ENCODE measurements at regions not wholly inside any gene's neighbourhood (a gene's known extent, or its start where the extent isn't known, plus 50 kb on each side); places are given as distances from the start of the nearest gene placed in this dataset.

DNA sequence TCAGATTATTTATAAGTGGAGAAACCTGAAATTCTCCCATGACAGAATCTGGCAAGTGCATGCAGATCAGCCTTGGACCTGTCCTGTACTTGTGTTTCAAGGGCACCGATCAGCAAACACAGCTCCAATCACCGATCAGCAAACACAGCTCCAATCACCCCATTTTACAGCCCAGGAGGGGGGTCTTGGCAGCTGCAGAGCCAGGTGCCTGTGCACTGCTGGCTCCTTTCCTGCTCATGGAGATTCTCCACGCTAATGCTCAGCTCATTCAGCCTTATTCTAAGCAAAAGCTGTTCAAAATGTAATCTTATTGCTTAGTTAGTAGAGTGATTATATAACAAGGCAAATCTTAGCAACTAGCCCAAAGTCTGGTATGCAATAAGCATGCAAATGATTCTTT, 623.1 kb upstream of the HS6ST1 start:
- DNase-seq (ENCODE audit: low spot score) (no peak), ATAC-seq (no peak)
- Mint-ChIP-seq H3K36me3 (no peaks in the 10 kb centered on the region), H3K27ac (no peak overlapping the region), H3K9me3 (peaks cover 24% of the 10 kb centered on the region), H3K27me3 (ENCODE audit: low read depth) (peaks cover 5% of the 10 kb centered on the region), H3K4me3 (no peak overlapping the region), H3K4me1 (no peaks in the 10 kb centered on the region)
- CTCF ChIA-PET, result no interaction called here
- POLR2A ChIA-PET, result no interaction called here
- no peak for TF ChIP-seq ZNF263 (CRISPR knock-in tag; IDR thresholded peaks at IDR 0.05; ENCODE audit: low read depth)
- TF ChIP-seq SMAD3 (CRISPR knock-in tag; IDR thresholded peaks at IDR 0.05; ENCODE audit: borderline replicate concordance), result no peak
- TF ChIP-seq, protein P1, sequence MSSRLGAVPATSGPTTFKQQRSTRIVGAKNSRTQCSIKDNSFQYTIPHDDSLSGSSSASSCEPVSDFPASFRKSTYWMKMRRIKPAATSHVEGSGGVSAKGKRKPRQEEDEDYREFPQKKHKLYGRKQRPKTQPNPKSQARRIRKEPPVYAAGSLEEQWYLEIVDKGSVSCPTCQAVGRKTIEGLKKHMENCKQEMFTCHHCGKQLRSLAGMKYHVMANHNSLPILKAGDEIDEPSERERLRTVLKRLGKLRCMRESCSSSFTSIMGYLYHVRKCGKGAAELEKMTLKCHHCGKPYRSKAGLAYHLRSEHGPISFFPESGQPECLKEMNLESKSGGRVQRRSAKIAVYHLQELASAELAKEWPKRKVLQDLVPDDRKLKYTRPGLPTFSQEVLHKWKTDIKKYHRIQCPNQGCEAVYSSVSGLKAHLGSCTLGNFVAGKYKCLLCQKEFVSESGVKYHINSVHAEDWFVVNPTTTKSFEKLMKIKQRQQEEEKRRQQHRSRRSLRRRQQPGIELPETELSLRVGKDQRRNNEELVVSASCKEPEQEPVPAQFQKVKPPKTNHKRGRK (CRISPR knock-in tag; IDR thresholded peaks at IDR 0.05; ENCODE audit: borderline replicate concordance), result no peak
- no peak for TF ChIP-seq NFATC4 (CRISPR knock-in tag; IDR thresholded peaks at IDR 0.05)
- no peak for TF ChIP-seq MLX (CRISPR knock-in tag; IDR thresholded peaks at IDR 0.05)
- no peak for TF ChIP-seq CTCF (IDR thresholded peaks at IDR 0.05)
- no peak for TF ChIP-seq OVOL2 (CRISPR knock-in tag; IDR thresholded peaks at IDR 0.05; ENCODE audit: borderline replicate concordance)
- TF ChIP-seq, protein P2, sequence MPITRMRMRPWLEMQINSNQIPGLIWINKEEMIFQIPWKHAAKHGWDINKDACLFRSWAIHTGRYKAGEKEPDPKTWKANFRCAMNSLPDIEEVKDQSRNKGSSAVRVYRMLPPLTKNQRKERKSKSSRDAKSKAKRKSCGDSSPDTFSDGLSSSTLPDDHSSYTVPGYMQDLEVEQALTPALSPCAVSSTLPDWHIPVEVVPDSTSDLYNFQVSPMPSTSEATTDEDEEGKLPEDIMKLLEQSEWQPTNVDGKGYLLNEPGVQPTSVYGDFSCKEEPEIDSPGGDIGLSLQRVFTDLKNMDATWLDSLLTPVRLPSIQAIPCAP (CRISPR knock-in tag; IDR thresholded peaks at IDR 0.05), result no peak
- TF ChIP-seq, protein P3, sequence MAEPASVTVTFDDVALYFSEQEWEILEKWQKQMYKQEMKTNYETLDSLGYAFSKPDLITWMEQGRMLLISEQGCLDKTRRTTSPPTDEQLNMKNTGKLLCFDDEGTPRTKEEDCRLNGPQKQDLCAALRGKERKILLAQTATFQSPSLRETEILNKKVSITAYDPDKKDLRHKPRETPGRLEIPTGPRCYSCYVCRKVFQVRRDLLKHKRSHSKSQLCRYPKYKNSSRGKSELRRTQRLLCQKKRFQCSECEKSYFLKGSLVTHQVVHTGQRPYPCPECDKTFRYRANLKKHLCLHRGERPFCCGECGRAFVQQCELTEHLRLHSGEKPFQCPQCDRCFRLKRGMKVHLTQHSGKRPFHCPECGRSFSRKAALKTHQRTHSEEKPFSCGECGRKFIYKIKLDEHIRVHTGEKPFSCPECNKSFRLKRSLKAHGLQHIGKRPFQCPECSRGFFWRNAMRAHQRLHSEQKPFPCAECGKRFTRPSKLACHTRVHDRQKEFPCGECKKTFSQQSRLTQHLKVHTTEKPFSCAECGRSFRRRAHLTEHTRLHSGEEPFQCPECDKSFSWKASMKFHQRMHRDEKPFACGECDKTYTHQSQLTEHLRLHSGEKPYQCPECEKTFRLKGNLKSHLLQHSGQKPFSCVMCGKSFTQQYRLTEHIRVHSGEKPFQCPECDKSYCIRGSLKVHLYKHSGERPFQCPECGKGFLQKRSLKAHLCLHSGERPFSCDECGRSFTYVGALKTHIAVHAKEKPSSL (CRISPR knock-in tag; conservative IDR thresholded peaks at IDR 0.05), result no peak
- TF ChIP-seq, protein P4, sequence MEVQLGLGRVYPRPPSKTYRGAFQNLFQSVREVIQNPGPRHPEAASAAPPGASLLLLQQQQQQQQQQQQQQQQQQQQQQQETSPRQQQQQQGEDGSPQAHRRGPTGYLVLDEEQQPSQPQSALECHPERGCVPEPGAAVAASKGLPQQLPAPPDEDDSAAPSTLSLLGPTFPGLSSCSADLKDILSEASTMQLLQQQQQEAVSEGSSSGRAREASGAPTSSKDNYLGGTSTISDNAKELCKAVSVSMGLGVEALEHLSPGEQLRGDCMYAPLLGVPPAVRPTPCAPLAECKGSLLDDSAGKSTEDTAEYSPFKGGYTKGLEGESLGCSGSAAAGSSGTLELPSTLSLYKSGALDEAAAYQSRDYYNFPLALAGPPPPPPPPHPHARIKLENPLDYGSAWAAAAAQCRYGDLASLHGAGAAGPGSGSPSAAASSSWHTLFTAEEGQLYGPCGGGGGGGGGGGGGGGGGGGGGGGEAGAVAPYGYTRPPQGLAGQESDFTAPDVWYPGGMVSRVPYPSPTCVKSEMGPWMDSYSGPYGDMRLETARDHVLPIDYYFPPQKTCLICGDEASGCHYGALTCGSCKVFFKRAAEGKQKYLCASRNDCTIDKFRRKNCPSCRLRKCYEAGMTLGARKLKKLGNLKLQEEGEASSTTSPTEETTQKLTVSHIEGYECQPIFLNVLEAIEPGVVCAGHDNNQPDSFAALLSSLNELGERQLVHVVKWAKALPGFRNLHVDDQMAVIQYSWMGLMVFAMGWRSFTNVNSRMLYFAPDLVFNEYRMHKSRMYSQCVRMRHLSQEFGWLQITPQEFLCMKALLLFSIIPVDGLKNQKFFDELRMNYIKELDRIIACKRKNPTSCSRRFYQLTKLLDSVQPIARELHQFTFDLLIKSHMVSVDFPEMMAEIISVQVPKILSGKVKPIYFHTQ (CRISPR knock-in tag; IDR thresholded peaks at IDR 0.05), result no peak
- no peak for TF ChIP-seq JUN (CRISPR knock-in tag; IDR thresholded peaks at IDR 0.05)
- no peak for TF ChIP-seq TCF7 (CRISPR knock-in tag; IDR thresholded peaks at IDR 0.05; ENCODE audit: low read depth)

GRCh38 chr2:128949360-128949759, 630.7 kb upstream of the HS6ST1 start:
- Mint-ChIP-seq H3K9me3 (peaks cover 71% of the 10 kb centered on the region), H3K27ac (no peak overlapping the region)
- CTCF ChIA-PET, result no interaction called here

More at GRCh38 chr2:128949360-128949759, 630.7 kb upstream of the HS6ST1 start:
- POLR2A ChIA-PET, result no interaction called here
- no peak for DNase-seq (ENCODE audit: low spot score)
- Mint-ChIP-seq H3K4me1 (no peaks in the 10 kb centered on the region), H3K4me3 (no peak overlapping the region), H3K27me3 (ENCODE audit: low read depth) (peaks cover 5% of the 10 kb centered on the region), H3K36me3 (peaks cover 33% of the 10 kb centered on the region)
- no peak for TF ChIP-seq SOX15 (CRISPR knock-in tag; IDR thresholded peaks at IDR 0.05)
- no peak for TF ChIP-seq ERG (CRISPR knock-in tag; IDR thresholded peaks at IDR 0.05)
- no peak for TF ChIP-seq ARID4B (CRISPR knock-in tag; IDR thresholded peaks at IDR 0.05; ENCODE audit: borderline replicate concordance)
- no peak for ATAC-seq
